BLaER1 (cell line): ENCODE measurements at regions not wholly inside any gene's neighbourhood (a gene's known extent, or its start where the extent isn't known, plus 50 kb on each side); places are given as distances from the start of the nearest gene placed in this dataset.

Experiments used
- H3K27ac ChIP-seq: shearing (Covaris generic); formaldehyde crosslinking; 2 replicates; pipeline ENCODE4 v1.8.1; 2022
- H3K27me3 ChIP-seq: shearing (Covaris generic); formaldehyde crosslinking; 2 replicates; pipeline ENCODE4 v1.8.1; 2022
- H3K36me3 ChIP-seq: shearing (Covaris generic); formaldehyde crosslinking; 2 replicates; pipeline ENCODE4 v1.8.1; 2022
- H3K4me1 ChIP-seq: shearing (Covaris generic); formaldehyde crosslinking; 2 replicates; pipeline ENCODE4 v1.8.1; 2022
- H3K4me2 ChIP-seq: shearing (Covaris generic); formaldehyde crosslinking; 2 replicates; pipeline ENCODE4 v1.8.1; 2022
- H3K4me3 ChIP-seq: shearing (Covaris generic); formaldehyde crosslinking; 2 replicates; pipeline ENCODE4 v1.8.1; 2022
- H3K9ac ChIP-seq: shearing (Covaris generic); formaldehyde crosslinking; 2 replicates; pipeline ENCODE4 v1.8.1; 2022
- H3K9me3 ChIP-seq: shearing (Covaris generic); formaldehyde crosslinking; 2 replicates; pipeline ENCODE4 v1.8.1; 2022
- H4K20me1 ChIP-seq: shearing (Covaris generic); formaldehyde crosslinking; 2 replicates; pipeline ENCODE4 v1.8.1; 2022
- Cebpa-rat ChIP-seq: shearing (Covaris generic); IDR thresholded peaks from 2 replicates; pipeline ENCODE4 v1.8.1; 2022

- no peaks in the 10 kb centered on the region for H3K36me3 ChIP-seq
- no peaks in the 10 kb centered on the region for H4K20me1 ChIP-seq
- no peak overlapping the region for H3K4me2 ChIP-seq
- no peaks in the 10 kb centered on the region for H3K9me3 ChIP-seq
- no peak overlapping the region for H3K9ac ChIP-seq
- no peak overlapping the region for H3K27ac ChIP-seq
- H3K4me1 ChIP-seq, result no peaks in the 10 kb centered on the region
- TF ChIP-seq Cebpa-rat, result no peak
- H3K4me3 ChIP-seq, result no peak overlapping the region
- no peaks in the 10 kb centered on the region for H3K27me3 ChIP-seq
Observed at GRCh38 chr11:33633251-33634003, 67.2 kb downstream of the C11orf91 start.

GRCh38 chr11:33631749-33632091, 68.9 kb downstream of the C11orf91 start:
- no peak overlapping the region for H3K4me2 ChIP-seq
- no peaks in the 10 kb centered on the region for H3K9me3 ChIP-seq
- H3K27me3 ChIP-seq, result no peaks in the 10 kb centered on the region
- no peaks in the 10 kb centered on the region for H3K36me3 ChIP-seq
- no peak overlapping the region for H3K9ac ChIP-seq
- TF ChIP-seq Cebpa-rat, result no peak
- H3K27ac ChIP-seq, result no peak overlapping the region
- no peaks in the 10 kb centered on the region for H3K4me1 ChIP-seq
- H3K4me3 ChIP-seq, result no peak overlapping the region
- H4K20me1 ChIP-seq, result no peaks in the 10 kb centered on the region

- H4K20me1 ChIP-seq, result no peaks in the 10 kb centered on the region
- no peak overlapping the region for H3K9ac ChIP-seq
- no peak overlapping the region for H3K27ac ChIP-seq
- H3K36me3 ChIP-seq, result no peaks in the 10 kb centered on the region
- no peaks in the 10 kb centered on the region for H3K9me3 ChIP-seq
- no peak overlapping the region for H3K4me3 ChIP-seq
- TF ChIP-seq Cebpa-rat, result no peak
- H3K4me2 ChIP-seq, result no peak overlapping the region
- H3K4me1 ChIP-seq, result no peaks in the 10 kb centered on the region
- no peaks in the 10 kb centered on the region for H3K27me3 ChIP-seq
Observed at GRCh38 chr11:33630936-33631748, 69.5 kb downstream of the C11orf91 start.

GRCh38 chr11:33624083-33624482, 76.5 kb downstream of the C11orf91 start:
- H4K20me1 ChIP-seq, result no peaks in the 10 kb centered on the region
- H3K4me2 ChIP-seq, result no peak overlapping the region
- H3K9ac ChIP-seq, result no peak overlapping the region
- no peaks in the 10 kb centered on the region for H3K27me3 ChIP-seq
- no peak overlapping the region for H3K27ac ChIP-seq
- no peaks in the 10 kb centered on the region for H3K9me3 ChIP-seq
- no peak overlapping the region for H3K4me3 ChIP-seq
- no peak for TF ChIP-seq Cebpa-rat
- H3K36me3 ChIP-seq, result no peaks in the 10 kb centered on the region
- no peaks in the 10 kb centered on the region for H3K4me1 ChIP-seq

- H3K4me2 ChIP-seq, result no peak overlapping the region
- no peak for TF ChIP-seq Cebpa-rat
- H3K27me3 ChIP-seq, result no peaks in the 10 kb centered on the region
- no peaks in the 10 kb centered on the region for H4K20me1 ChIP-seq
- H3K4me1 ChIP-seq, result no peaks in the 10 kb centered on the region
- H3K4me3 ChIP-seq, result no peak overlapping the region
- no peaks in the 10 kb centered on the region for H3K9me3 ChIP-seq
- no peaks in the 10 kb centered on the region for H3K36me3 ChIP-seq
- H3K27ac ChIP-seq, result no peak overlapping the region
- no peak overlapping the region for H3K9ac ChIP-seq
Observed at GRCh38 chr11:33622806-33623205, 77.8 kb downstream of the C11orf91 start.

GRCh38 chr11:33622186-33622585, 78.4 kb downstream of the C11orf91 start:
- Histone ChIP-seq H3K27ac (no peak overlapping the region), H4K20me1 (no peaks in the 10 kb centered on the region), H3K9me3 (no peaks in the 10 kb centered on the region), H3K36me3 (no peaks in the 10 kb centered on the region), H3K4me1 (no peaks in the 10 kb centered on the region), H3K27me3 (no peaks in the 10 kb centered on the region), H3K4me3 (no peak overlapping the region), H3K4me2 (no peak overlapping the region), H3K9ac (no peak overlapping the region)
- no peak for TF ChIP-seq Cebpa-rat

GRCh38 chr11:33620423-33621171, 80.0 kb downstream of the C11orf91 start:
- H3K27me3 ChIP-seq, result no peaks in the 10 kb centered on the region
- no peaks in the 10 kb centered on the region for H4K20me1 ChIP-seq
- no peaks in the 10 kb centered on the region for H3K9me3 ChIP-seq
- no peak overlapping the region for H3K4me2 ChIP-seq
- H3K36me3 ChIP-seq, result no peaks in the 10 kb centered on the region
- H3K4me1 ChIP-seq, result no peaks in the 10 kb centered on the region
- no peak overlapping the region for H3K9ac ChIP-seq
- no peak for TF ChIP-seq Cebpa-rat
- H3K27ac ChIP-seq, result no peak overlapping the region
- no peak overlapping the region for H3K4me3 ChIP-seq

- no peaks in the 10 kb centered on the region for H4K20me1 ChIP-seq
- H3K4me1 ChIP-seq, result no peaks in the 10 kb centered on the region
- H3K9me3 ChIP-seq, result no peaks in the 10 kb centered on the region
- no peak overlapping the region for H3K27ac ChIP-seq
- no peaks in the 10 kb centered on the region for H3K36me3 ChIP-seq
- no peak overlapping the region for H3K4me3 ChIP-seq
- TF ChIP-seq Cebpa-rat, result no peak
- no peak overlapping the region for H3K9ac ChIP-seq
- H3K27me3 ChIP-seq, result no peaks in the 10 kb centered on the region
- H3K4me2 ChIP-seq, result no peak overlapping the region
Observed at GRCh38 chr11:33618956-33619355, 81.7 kb downstream of the C11orf91 start.

- no peak overlapping the region for H3K4me3 ChIP-seq
- no peaks in the 10 kb centered on the region for H4K20me1 ChIP-seq
- H3K9ac ChIP-seq, result no peak overlapping the region
- H3K4me1 ChIP-seq, result no peaks in the 10 kb centered on the region
- no peak overlapping the region for H3K27ac ChIP-seq
- TF ChIP-seq Cebpa-rat, result no peak
- no peaks in the 10 kb centered on the region for H3K27me3 ChIP-seq
- no peak overlapping the region for H3K4me2 ChIP-seq
- H3K9me3 ChIP-seq, result no peaks in the 10 kb centered on the region
- H3K36me3 ChIP-seq, result no peaks in the 10 kb centered on the region
Observed at GRCh38 chr11:33618351-33618710, 82.3 kb downstream of the C11orf91 start.
